CD4-positive, alpha-beta T cell (primary cell): ENCODE measurements at regions not wholly inside any gene's neighbourhood (a gene's known extent, or its start where the extent isn't known, plus 50 kb on each side); places are given as distances from the start of the nearest gene placed in this dataset.

Experiments
- ATAC-seq: fragments of 200-7000 bp; cut with Tn5 transposase; one replicate; pipeline ENCODE4 v1.10.0; 2022; ENCODE audit warnings: mild to moderate bottlenecking; ENCODE audit not compliant: poor library complexity
- CTCF ChIA-PET: fragments of 350-600 bp; sonication (Branson Sonifier 250); formaldehyde crosslinking; loops from one replicate; lab custom pipeline; 2021; ENCODE audit warnings: antibody characterized with exemption, inconsistent platforms; lab: Charles Lee
- POLR2A ChIA-PET: fragments of 350-600 bp; sonication (Branson Sonifier 250); formaldehyde crosslinking; loops from one replicate; lab custom pipeline; 2021; ENCODE audit warnings: antibody characterized with exemption, inconsistent platforms; lab: Charles Lee
- DNase-seq, 14 experiments: peaks; one replicate each; pipeline ENCODE4 v3.0.0-alpha.2; 2013 to 2020; ENCODE audit warnings: mixed read lengths in 2 of 14
- H3K27ac ChIP-seq, 2 donors: one replicate each; pipeline versions ENCODE4 v1.5.1 to v1.7.0; 2013; ENCODE audit warnings: low read length in 2 of 2, low read depth in 1 of 2, mild to moderate bottlenecking in 1 of 2
- H3K27me3 ChIP-seq, 2 experiments: 1 replicate in 1 of 2; 2 replicates in 1 of 2; pipeline versions ENCODE4 v1.6.1 to v1.7.0; 2013; ENCODE audit warnings: low read length in 2 of 2, control low read depth in 1 of 2, mild to moderate bottlenecking in 1 of 2, moderate library complexity in 1 of 2; ENCODE audit not compliant: insufficient read depth in 2 of 2, control insufficient read depth in 1 of 2
- H3K36me3 ChIP-seq: one replicate; pipeline ENCODE4 v1.6.1; 2013; ENCODE audit warnings: low read length, control low read depth; ENCODE audit not compliant: insufficient read depth
- H3K4me1 ChIP-seq: one replicate; pipeline ENCODE4 v1.6.1; 2013; ENCODE audit warnings: low read length, control low read depth; ENCODE audit not compliant: insufficient read depth
- H3K4me3 ChIP-seq: one replicate; pipeline ENCODE4 v1.5.1; 2013; ENCODE audit warnings: mild to moderate bottlenecking, low read length, moderate library complexity
- H3K9me3 ChIP-seq, 2 experiments: 1 replicate in 1 of 2; 2 replicates in 1 of 2; pipeline versions ENCODE4 v1.6.1 to v1.7.0; 2013; ENCODE audit warnings: low read length in 2 of 2, mild to moderate bottlenecking in 2 of 2, control low read depth in 1 of 2, moderate library complexity in 1 of 2; ENCODE audit not compliant: control insufficient read depth in 1 of 2, insufficient read depth in 1 of 2
- H3K27ac Mint-ChIP-seq: one replicate; pipeline ENCODE4 v1.8.0; 2020; ENCODE audit warnings: mixed read lengths
- H3K27me3 Mint-ChIP-seq: one replicate; pipeline ENCODE4 v1.8.0; 2021; ENCODE audit warnings: mixed read lengths
- H3K36me3 Mint-ChIP-seq: one replicate; pipeline ENCODE4 v1.8.0; 2021; ENCODE audit warnings: low read depth, mixed read lengths
- H3K4me1 Mint-ChIP-seq: one replicate; pipeline ENCODE4 v1.8.0; 2021; ENCODE audit warnings: low read depth, mixed read lengths
- H3K4me3 Mint-ChIP-seq: one replicate; pipeline ENCODE4 v1.8.0; 2020; ENCODE audit warnings: mild to moderate bottlenecking, mixed read lengths
- H3K9me3 Mint-ChIP-seq: one replicate; pipeline ENCODE4 v1.8.0; 2020; ENCODE audit warnings: mixed read lengths
- intact Hi-C, 2 experiments: fragments of 100-400 bp; cut with DNase I in 1 of 2; cut with micrococcal nuclease in 1 of 2; formaldehyde crosslinking; loops; one replicate each; pipeline versions ENCODE4 v1.15.1 to v1.9.0; 2023 to 2025; cut with DNase I, micrococcal nuclease
- TF ChIP-seq, protein P1 (sequence below): fragments of 200-600 bp; IDR thresholded peaks from one replicate; pipeline ENCODE4 v1.8.0; 2022; ENCODE audit warnings: antibody characterized with exemption, mild to moderate bottlenecking

DNA sequence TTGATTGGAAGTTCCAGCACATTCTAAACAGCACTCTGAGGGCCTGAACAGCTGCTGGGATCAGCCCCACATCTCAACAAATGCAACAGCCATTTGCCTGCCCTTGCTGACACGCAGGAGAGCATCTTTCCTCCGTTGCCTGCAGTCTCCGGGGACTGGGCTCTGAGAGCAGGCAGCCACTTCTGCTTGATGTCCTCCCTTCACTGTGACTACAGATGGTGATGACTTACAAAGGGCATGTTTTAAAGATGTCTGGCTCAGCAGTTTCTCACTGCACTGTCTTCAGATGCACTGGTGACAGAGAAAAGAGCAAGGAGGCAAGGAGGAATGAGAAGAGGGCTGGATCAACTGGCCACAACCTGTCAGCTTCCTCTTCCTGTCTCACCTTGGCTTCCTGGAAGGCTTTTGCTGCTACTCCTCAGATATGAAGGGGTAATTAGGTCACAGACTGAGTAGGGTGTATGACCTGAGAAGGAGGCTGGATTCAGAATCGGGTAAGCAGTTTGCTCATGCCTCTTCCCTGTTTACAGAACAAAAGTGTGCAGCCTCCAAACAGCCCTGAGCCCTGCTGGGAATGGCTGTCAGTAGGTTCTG is 143.5 kb upstream of the GHITM start:
- POLR2A ChIA-PET: no interaction called here

DNA sequence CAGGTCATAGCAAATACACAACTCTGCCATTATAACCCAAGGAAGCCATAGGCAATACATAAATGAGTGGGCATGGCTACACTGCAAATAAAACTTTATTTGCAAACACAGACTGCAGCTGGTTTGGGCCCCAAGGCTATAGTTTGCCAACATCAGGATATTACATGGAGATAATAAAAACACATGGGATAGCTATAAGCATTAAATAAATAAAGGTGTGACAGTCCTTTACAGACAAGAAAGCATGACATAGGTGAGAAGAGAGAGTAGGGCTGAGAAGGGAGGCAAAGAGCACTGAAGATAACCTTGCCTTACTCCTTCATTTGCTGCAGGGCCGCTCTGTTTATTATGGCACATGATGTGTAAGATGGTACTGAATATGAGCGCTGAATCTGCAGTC is 135.1 kb upstream of the GHITM start:
- Mint-ChIP-seq H3K27ac (no peak overlapping the region), H3K9me3 (no peaks in the 10 kb centered on the region), H3K4me1 (no peaks in the 10 kb centered on the region), H3K27me3 (peaks cover 16% of the 10 kb centered on the region), H3K36me3 (no peaks in the 10 kb centered on the region), H3K4me3 (no peak overlapping the region)
- Histone ChIP-seq H3K36me3 (no peaks in the 10 kb centered on the region), H3K27ac (no peak overlapping the region), H3K9me3 (no peaks in the 10 kb centered on the region), H3K4me3 (no peak overlapping the region), H3K27me3 (peaks cover 0 to 4% of the 10 kb centered on the region in 2 experiments), H3K4me1 (no peaks in the 10 kb centered on the region)
- ChIA-PET POLR2A (no interaction called here), CTCF (no interaction called here)
- TF ChIP-seq, protein P1, sequence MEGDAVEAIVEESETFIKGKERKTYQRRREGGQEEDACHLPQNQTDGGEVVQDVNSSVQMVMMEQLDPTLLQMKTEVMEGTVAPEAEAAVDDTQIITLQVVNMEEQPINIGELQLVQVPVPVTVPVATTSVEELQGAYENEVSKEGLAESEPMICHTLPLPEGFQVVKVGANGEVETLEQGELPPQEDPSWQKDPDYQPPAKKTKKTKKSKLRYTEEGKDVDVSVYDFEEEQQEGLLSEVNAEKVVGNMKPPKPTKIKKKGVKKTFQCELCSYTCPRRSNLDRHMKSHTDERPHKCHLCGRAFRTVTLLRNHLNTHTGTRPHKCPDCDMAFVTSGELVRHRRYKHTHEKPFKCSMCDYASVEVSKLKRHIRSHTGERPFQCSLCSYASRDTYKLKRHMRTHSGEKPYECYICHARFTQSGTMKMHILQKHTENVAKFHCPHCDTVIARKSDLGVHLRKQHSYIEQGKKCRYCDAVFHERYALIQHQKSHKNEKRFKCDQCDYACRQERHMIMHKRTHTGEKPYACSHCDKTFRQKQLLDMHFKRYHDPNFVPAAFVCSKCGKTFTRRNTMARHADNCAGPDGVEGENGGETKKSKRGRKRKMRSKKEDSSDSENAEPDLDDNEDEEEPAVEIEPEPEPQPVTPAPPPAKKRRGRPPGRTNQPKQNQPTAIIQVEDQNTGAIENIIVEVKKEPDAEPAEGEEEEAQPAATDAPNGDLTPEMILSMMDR: no peak
- no peak for ATAC-seq
- intact Hi-C loops: no loop called here
- no peak for DNase-seq

More for the DNA sequence above, 143.5 kb upstream of the GHITM start:
- Mint-ChIP-seq H3K4me3 (no peak overlapping the region), H3K27ac (no peak overlapping the region), H3K36me3 (no peaks in the 10 kb centered on the region), H3K4me1 (peaks cover 8% of the 10 kb centered on the region), H3K27me3 (no peaks in the 10 kb centered on the region), H3K9me3 (no peaks in the 10 kb centered on the region)
- Histone ChIP-seq H3K9me3 (no peaks in the 10 kb centered on the region), H3K4me3 (no peak overlapping the region), H3K27me3 (no peaks in the 10 kb centered on the region), H3K4me1 (peaks cover 5% of the 10 kb centered on the region), H3K36me3 (no peaks in the 10 kb centered on the region), H3K27ac (no peak overlapping the region)
- TF ChIP-seq, protein P1: no peak
- peak; percentile 44 for ATAC-seq
- CTCF ChIA-PET: no interaction called here
- intact Hi-C loops: no loop called here
- peak in 2 of 14 experiments; percentile 14 to 35 for DNase-seq

DNA sequence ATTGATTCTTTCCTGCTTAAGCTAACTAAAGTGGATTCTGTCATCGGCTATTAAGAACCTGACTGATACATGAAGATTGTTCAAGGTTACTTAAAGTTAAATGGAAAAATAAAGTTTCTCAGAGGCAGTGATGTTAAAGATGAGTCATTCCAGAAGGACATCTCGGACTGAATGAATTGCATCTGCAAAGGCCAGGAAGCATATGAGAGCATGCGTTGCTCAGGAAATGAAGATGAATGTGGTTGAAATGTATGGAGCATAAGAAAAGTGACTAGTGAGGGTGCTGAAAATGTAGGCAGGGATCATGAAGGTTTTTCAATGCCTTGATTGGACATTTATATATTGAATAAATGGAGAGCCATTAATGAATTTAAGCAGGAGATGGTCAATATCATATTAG is 133.9 kb upstream of the GHITM start:
- Mint-ChIP-seq H3K27ac (no peak overlapping the region), H3K4me3 (no peak overlapping the region), H3K36me3 (no peaks in the 10 kb centered on the region), H3K4me1 (no peaks in the 10 kb centered on the region), H3K9me3 (no peaks in the 10 kb centered on the region), H3K27me3 (peaks cover 16% of the 10 kb centered on the region)
- TF ChIP-seq, protein P1: no peak
- Histone ChIP-seq H3K9me3 (no peaks in the 10 kb centered on the region), H3K27me3 (peaks cover 0 to 5% of the 10 kb centered on the region in 2 experiments), H3K4me1 (no peaks in the 10 kb centered on the region), H3K36me3 (no peaks in the 10 kb centered on the region), H3K4me3 (no peak overlapping the region), H3K27ac (no peak overlapping the region)
- CTCF ChIA-PET: no interaction called here
- no peak for DNase-seq
- ATAC-seq: no peak
- intact Hi-C loops: no loop called here
- POLR2A ChIA-PET: no interaction called here
